ENCODE measurements at regions not wholly inside any gene's neighbourhood (a gene's known extent, or its start where the extent isn't known, plus 50 kb on each side); places are given as distances from the start of the nearest gene placed in this dataset.

GRCh38 chr3:88307666-88308065 is 157.9 kb downstream of the C3orf38 start:
- Histone ChIP-seq H2BK120ac (replicated peaks; ENCODE audit: low read depth, low read length) (no peak overlapping the region), H3K56ac (replicated peaks; ENCODE audit: insufficient read length, low read depth, low read length) (no peak overlapping the region), H3K27me3 (replicated peaks in 1 of 4; ENCODE audit: control insufficient read depth in 3 of 4, extremely low read depth in 1 of 4, insufficient read depth in 3 of 4, low read length in 3 of 4) (no peaks in the 10 kb centered on the region), H3K36me3 (ENCODE audit: control insufficient read depth in 2 of 4, insufficient read depth in 4 of 4, low read length in 3 of 4) (no peaks in the 10 kb centered on the region), H4K5ac (ENCODE audit: insufficient read length, low read depth, low read length) (no peak overlapping the region), H2AK5ac (ENCODE audit: low read depth, low read length) (no peak overlapping the region), H3K4ac (replicated peaks; ENCODE audit: insufficient read length, low read depth, low read length) (no peak overlapping the region), H4K20me1 (replicated peaks in 1 of 2; ENCODE audit: control insufficient read depth in 1 of 2, insufficient read depth in 2 of 2, low read length in 2 of 2) (no peaks in the 10 kb centered on the region), H3K9ac (replicated peaks in 1 of 4; ENCODE audit: extremely low read depth in 1 of 4, low read depth in 3 of 4, low read length in 3 of 4) (no peak overlapping the region), H3K18ac (ENCODE audit: extremely low read depth, low read length) (no peak overlapping the region), H3K79me1 (ENCODE audit: low read depth, low read length) (no peaks in the 10 kb centered on the region), H4K8ac (ENCODE audit: extremely low read depth, insufficient read depth, low read length) (no peak overlapping the region), H2BK15ac (ENCODE audit: low read length) (no peak overlapping the region), H3K23ac (ENCODE audit: insufficient read length) (no peak overlapping the region), H3K4me3 (ENCODE audit: extremely low read depth in 1 of 4, insufficient read depth in 2 of 4, low read depth in 3 of 4, low read length in 4 of 4) (peak overlapping the region in 1 of 4 experiments; percentile 2; a peak in 1 of 8 replicates), H2BK5ac (ENCODE audit: low read depth, low read length) (no peak overlapping the region), H4K91ac (replicated peaks; ENCODE audit: insufficient read length, low read length) (no peak overlapping the region), H2BK20ac (ENCODE audit: low read length) (no peak overlapping the region), H3K27ac (ENCODE audit: low read depth, low read length) (no peak overlapping the region), H3K14ac (ENCODE audit: insufficient read length) (no peak overlapping the region), H3K23me2 (ENCODE audit: low read depth, low read length) (no peaks in the 10 kb centered on the region), H3K4me2 (ENCODE audit: insufficient read depth in 1 of 2, low read depth in 2 of 2, low read length in 2 of 2) (peak overlapping the region; percentile 5 to 49), H3K79me2 (ENCODE audit: control insufficient read depth in 1 of 2, insufficient read depth in 2 of 2, low read length in 2 of 2) (no peaks in the 10 kb centered on the region), H2AFZ (ENCODE audit: low read length) (no peak overlapping the region), H3K4me1 (replicated peaks in 1 of 4; ENCODE audit: control insufficient read depth in 3 of 4, insufficient read depth in 4 of 4, low read length in 3 of 4) (peaks cover 0 to 6% (median under 1%) of the 10 kb centered on the region in 4 experiments; a peak in 2 of 7 replicates), H2BK12ac (ENCODE audit: low read depth, low read length) (no peak overlapping the region), H3K9me3 (ENCODE audit: insufficient read depth in 2 of 2, low read depth in 1 of 2, low read length in 1 of 2) (peaks cover 0 to 7% of the 10 kb centered on the region in 2 experiments; a peak in 2 of 4 replicates)
- CTCF ChIA-PET (ENCODE audit: partially characterized antibody), result interaction anchor here (1.4 kb wide), 1 partner anchor 24 kb away, joined by 3 read pairs; no protein-coding TSS in a partner anchor
- POLR2A ChIA-PET (ENCODE audit: partially characterized antibody), result no interaction called here
- 26% methylated on average over 12 of the region's 12 CpGs; no CpG with 5 or more reads in 1 of the 2 experiments for WGBS, 2 experiments (ENCODE audit: extremely low coverage in 1 of 2, insufficient coverage in 1 of 2, insufficient read length in 1 of 2, insufficient replicate concordance in 2 of 2, low coverage in 1 of 2, low lambda C conversion rate in 2 of 2, missing lambda C conversion rate in 1 of 2)
- TF ChIP-seq PHF8 (conservative IDR thresholded peaks at IDR 0.05; ENCODE audit: low read depth, low read length) (no peak), NRF1 (IDR thresholded peaks at IDR 0.05; ENCODE audit: low read depth, low read length) (0 out of 2 replicates have a peak, but pooled peaks have one; percentile 6)
- peak; percentile 9 to 64 for DNase-seq (ENCODE audit: low read depth in 1 of 2, low spot score in 2 of 2)
- no peak for FAIRE-seq

All from H1 (cell line).